ENCODE measurements at regions not wholly inside any gene's neighbourhood (a gene's known extent, or its start where the extent isn't known, plus 50 kb on each side); places are given as distances from the start of the nearest gene placed in this dataset.

DNA sequence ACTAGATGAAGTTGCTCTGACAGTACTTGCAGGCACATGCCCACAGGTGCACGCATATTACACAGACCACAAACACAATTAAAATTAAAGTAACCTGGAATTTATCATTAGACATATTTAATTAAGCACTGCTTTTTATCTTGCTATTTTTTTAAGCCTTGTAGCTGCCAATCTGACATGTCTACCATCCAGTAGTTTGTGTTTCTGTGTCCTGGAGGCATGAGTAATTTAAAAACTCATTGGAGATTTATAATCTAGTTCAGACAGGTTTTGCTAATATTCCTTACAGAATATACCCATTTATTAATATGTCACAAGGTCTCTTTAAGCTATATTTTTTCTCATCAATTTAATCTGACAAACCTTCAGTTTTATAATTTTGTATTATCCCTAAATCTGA lies 445.0 kb upstream of the KLF6 start:
- H2AFZ ChIP-seq (ENCODE audit: low read depth, low read length) = no peak overlapping the region
- no peaks in the 10 kb centered on the region for H3K27me3 ChIP-seq (ENCODE audit: insufficient read depth, low read length, poor library complexity)
- no peaks in the 10 kb centered on the region for H3K9me3 ChIP-seq (ENCODE audit: insufficient read depth, low read length, severe bottlenecking)
- H3K27ac ChIP-seq (ENCODE audit: low read length) = no peak overlapping the region
- ATAC-seq (ENCODE audit: insufficient read depth, low read depth) = no peak
- H3K9ac ChIP-seq (ENCODE audit: low read depth, low read length) = no peak overlapping the region
- H3K79me2 ChIP-seq (ENCODE audit: insufficient read depth, low read length) = no peaks in the 10 kb centered on the region
- TF ChIP-seq EZH2 (IDR thresholded peaks at IDR 0.05; ENCODE audit: borderline replicate concordance, low read depth, low read length, severe bottlenecking) = no peak
- TF ChIP-seq, protein P1, sequence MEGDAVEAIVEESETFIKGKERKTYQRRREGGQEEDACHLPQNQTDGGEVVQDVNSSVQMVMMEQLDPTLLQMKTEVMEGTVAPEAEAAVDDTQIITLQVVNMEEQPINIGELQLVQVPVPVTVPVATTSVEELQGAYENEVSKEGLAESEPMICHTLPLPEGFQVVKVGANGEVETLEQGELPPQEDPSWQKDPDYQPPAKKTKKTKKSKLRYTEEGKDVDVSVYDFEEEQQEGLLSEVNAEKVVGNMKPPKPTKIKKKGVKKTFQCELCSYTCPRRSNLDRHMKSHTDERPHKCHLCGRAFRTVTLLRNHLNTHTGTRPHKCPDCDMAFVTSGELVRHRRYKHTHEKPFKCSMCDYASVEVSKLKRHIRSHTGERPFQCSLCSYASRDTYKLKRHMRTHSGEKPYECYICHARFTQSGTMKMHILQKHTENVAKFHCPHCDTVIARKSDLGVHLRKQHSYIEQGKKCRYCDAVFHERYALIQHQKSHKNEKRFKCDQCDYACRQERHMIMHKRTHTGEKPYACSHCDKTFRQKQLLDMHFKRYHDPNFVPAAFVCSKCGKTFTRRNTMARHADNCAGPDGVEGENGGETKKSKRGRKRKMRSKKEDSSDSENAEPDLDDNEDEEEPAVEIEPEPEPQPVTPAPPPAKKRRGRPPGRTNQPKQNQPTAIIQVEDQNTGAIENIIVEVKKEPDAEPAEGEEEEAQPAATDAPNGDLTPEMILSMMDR (IDR thresholded peaks at IDR 0.05; ENCODE audit: borderline replicate concordance, extremely low read depth, low read length, poor library complexity, severe bottlenecking) = no peak
- H3K36me3 ChIP-seq (ENCODE audit: insufficient read depth, low read length) = no peaks in the 10 kb centered on the region
- no peaks in the 10 kb centered on the region for H4K20me1 ChIP-seq (ENCODE audit: insufficient read depth, low read length)
- no peak overlapping the region for H3K4me3 ChIP-seq (ENCODE audit: low read depth in 1 of 2, low read length in 2 of 2)
- no peak overlapping the region for H3K4me2 ChIP-seq (ENCODE audit: insufficient read depth, low read length)
- no peak for DNase-seq
- H3K4me1 ChIP-seq (ENCODE audit: insufficient read depth, low read length) = no peaks in the 10 kb centered on the region

DNA sequence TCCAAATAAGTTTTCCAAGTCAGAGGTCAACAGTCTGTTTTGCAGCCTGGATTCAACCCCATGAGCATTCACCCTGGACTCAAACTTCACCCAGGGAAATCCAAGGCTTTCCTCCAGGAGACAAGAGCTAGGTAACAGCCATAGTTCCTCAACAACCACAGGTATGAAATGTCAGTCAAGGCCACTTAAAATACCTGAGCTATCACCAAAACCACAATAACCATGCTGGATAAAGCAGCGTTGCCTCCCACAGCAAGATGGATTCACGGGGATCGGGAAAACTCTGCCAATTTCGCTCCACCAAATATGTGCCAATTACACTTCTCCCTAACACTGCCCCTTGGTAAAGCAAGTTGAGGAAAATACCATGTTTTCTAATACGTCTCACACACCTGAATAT lies 444.1 kb upstream of the KLF6 start:
- H3K27ac ChIP-seq (ENCODE audit: low read length) = no peak overlapping the region
- H3K36me3 ChIP-seq (ENCODE audit: insufficient read depth, low read length) = no peaks in the 10 kb centered on the region
- H3K4me3 ChIP-seq (ENCODE audit: low read depth in 1 of 2, low read length in 2 of 2) = no peak overlapping the region
- DNase-seq (no peak), ATAC-seq (ENCODE audit: insufficient read depth, low read depth) (no peak)
- no peaks in the 10 kb centered on the region for H3K79me2 ChIP-seq (ENCODE audit: insufficient read depth, low read length)
- no peaks in the 10 kb centered on the region for H3K9me3 ChIP-seq (ENCODE audit: insufficient read depth, low read length, severe bottlenecking)
- no peaks in the 10 kb centered on the region for H4K20me1 ChIP-seq (ENCODE audit: insufficient read depth, low read length)
- no peak overlapping the region for H3K4me2 ChIP-seq (ENCODE audit: insufficient read depth, low read length)
- TF ChIP-seq EZH2 (IDR thresholded peaks at IDR 0.05; ENCODE audit: borderline replicate concordance, low read depth, low read length, severe bottlenecking) = no peak
- TF ChIP-seq, protein P1 (IDR thresholded peaks at IDR 0.05; ENCODE audit: borderline replicate concordance, extremely low read depth, low read length, poor library complexity, severe bottlenecking) = no peak
- no peaks in the 10 kb centered on the region for H3K27me3 ChIP-seq (ENCODE audit: insufficient read depth, low read length, poor library complexity)
- no peaks in the 10 kb centered on the region for H3K4me1 ChIP-seq (ENCODE audit: insufficient read depth, low read length)
- H2AFZ ChIP-seq (ENCODE audit: low read depth, low read length) = no peak overlapping the region
- no peak overlapping the region for H3K9ac ChIP-seq (ENCODE audit: low read depth, low read length)

GRCh38 chr10:4227586-4227985 lies 442.6 kb upstream of the KLF6 start:
- Histone ChIP-seq H2AFZ (ENCODE audit: low read depth, low read length) (no peak overlapping the region), H3K27ac (ENCODE audit: low read length) (no peak overlapping the region), H3K4me3 (ENCODE audit: low read depth in 1 of 2, low read length in 2 of 2) (no peak overlapping the region), H3K4me2 (ENCODE audit: insufficient read depth, low read length) (no peak overlapping the region), H4K20me1 (ENCODE audit: insufficient read depth, low read length) (no peaks in the 10 kb centered on the region), H3K4me1 (ENCODE audit: insufficient read depth, low read length) (no peaks in the 10 kb centered on the region), H3K36me3 (ENCODE audit: insufficient read depth, low read length) (no peaks in the 10 kb centered on the region), H3K9ac (ENCODE audit: low read depth, low read length) (no peak overlapping the region), H3K79me2 (ENCODE audit: insufficient read depth, low read length) (no peaks in the 10 kb centered on the region), H3K27me3 (ENCODE audit: insufficient read depth, low read length, poor library complexity) (no peaks in the 10 kb centered on the region), H3K9me3 (ENCODE audit: insufficient read depth, low read length, severe bottlenecking) (no peaks in the 10 kb centered on the region)
- DNase-seq = no peak
- no peak for ATAC-seq (ENCODE audit: insufficient read depth, low read depth)
- TF ChIP-seq EZH2 (IDR thresholded peaks at IDR 0.05; ENCODE audit: borderline replicate concordance, low read depth, low read length, severe bottlenecking) = no peak
- TF ChIP-seq, protein P1 (IDR thresholded peaks at IDR 0.05; ENCODE audit: borderline replicate concordance, extremely low read depth, low read length, poor library complexity, severe bottlenecking) = no peak

Measured in DND-41 (cell line).